Endothelial cell of umbilical vein (primary cell): ENCODE measurements at regions not wholly inside any gene's neighbourhood (a gene's known extent, or its start where the extent isn't known, plus 50 kb on each side); places are given as distances from the start of the nearest gene placed in this dataset.

Source experiments
- BruUV-seq: library from RNA; stranded (reverse); fragments of 400-500 nt; replicated peaks from 2 replicates; lab custom pipeline; 2021; lab: Mats Ljungman, UMichigan
- CTCF ChIA-PET: fragments of 300-600, 350-600 bp; sonication (Branson Sonifier 250); formaldehyde crosslinking; loops from one replicate; lab custom pipeline; 2021; ENCODE audit warnings: antibody characterized with exemption, inconsistent platforms; lab: Charles Lee
- POLR2A ChIA-PET: fragments of 300-600, 350-600 bp; sonication (Branson Sonifier 250); formaldehyde crosslinking; loops from one replicate; lab custom pipeline; 2021; ENCODE audit warnings: antibody characterized with exemption, inconsistent platforms; lab: Charles Lee
- DNase-seq: peaks from one replicate; pipeline ENCODE4 v3.0.0-alpha.2; 2011; ENCODE audit warnings: low read depth, low spot score
- FAIRE-seq: peaks from 2 replicates; lab custom pipeline; 2011; peaks lifted over from hg19 to GRCh38; lab: Jason Lieb, UNC
- H2AFZ ChIP-seq: 2 replicates; pipeline ENCODE4 v1.6.0; 2012; ENCODE audit warnings: low read depth, low read length, control low read depth, inconsistent platforms
- H3K27ac ChIP-seq: 2 replicates; pipeline ENCODE4 v1.5.1; 2011; ENCODE audit warnings: low read depth, mild to moderate bottlenecking, control low read depth, low read length, moderate library complexity; ENCODE audit not compliant: insufficient read depth
- H3K27me3 ChIP-seq, 2 experiments: 2 replicates each; pipeline versions ENCODE4 v1.6.0 to v1.6.1; 2011; ENCODE audit warnings: low read length in 2 of 2, mixed read lengths in 1 of 2; ENCODE audit not compliant: control insufficient read depth in 2 of 2, insufficient read depth in 2 of 2
- H3K36me3 ChIP-seq, 2 experiments: 2 replicates in 1 of 2; 3 replicates in 1 of 2; pipeline ENCODE4 v1.5.1; 2011; ENCODE audit warnings: low read length in 2 of 2, mild to moderate bottlenecking in 1 of 2, moderate library complexity in 1 of 2; ENCODE audit not compliant: control insufficient read depth in 2 of 2, insufficient read depth in 2 of 2; ENCODE audit errors: extremely low read depth in 1 of 2
- H3K4me1 ChIP-seq: 3 replicates; pipeline ENCODE4 v1.5.1; 2011; ENCODE audit warnings: mild to moderate bottlenecking, low read length; ENCODE audit not compliant: control insufficient read depth, insufficient read depth; ENCODE audit errors: extremely low read depth
- H3K4me2 ChIP-seq: 2 replicates; pipeline ENCODE4 v1.6.1; 2011; ENCODE audit warnings: low read length, control low read depth, mixed read lengths; ENCODE audit not compliant: insufficient read depth
- H3K4me3 ChIP-seq, 3 experiments: fragments of 200-600 bp in 1 of 3; sonication (generic), shearing (Covaris generic) in 1 of 3; replicated peaks in 1 of 3; 2 replicates each; pipeline ENCODE4 v1.5.1; 2011 to 2016; ENCODE audit warnings: control low read depth in 3 of 3, low read length in 3 of 3, mild to moderate bottlenecking in 2 of 3, inconsistent platforms in 1 of 3, low read depth in 1 of 3, moderate library complexity in 1 of 3; ENCODE audit not compliant: insufficient read depth in 1 of 3
- H3K79me2 ChIP-seq: 2 replicates; pipeline ENCODE4 v1.6.0; 2012; ENCODE audit warnings: low read length, inconsistent platforms; ENCODE audit not compliant: control insufficient read depth, insufficient read depth
- H3K9ac ChIP-seq: replicated peaks from 2 replicates; pipeline ENCODE3; 2011; ENCODE audit warnings: low read length, control low read depth; ENCODE audit not compliant: insufficient read depth; ENCODE audit errors: extremely low read depth
- H3K9me1 ChIP-seq: replicated peaks from 3 replicates; pipeline ENCODE4 v1.6.0; 2011; ENCODE audit warnings: mild to moderate bottlenecking, low read length; ENCODE audit not compliant: control insufficient read depth, insufficient read depth; ENCODE audit errors: extremely low read depth
- H3K9me3 ChIP-seq: replicated peaks from 2 replicates; pipeline ENCODE4 v1.5.1; 2012; ENCODE audit warnings: low read length, inconsistent platforms; ENCODE audit not compliant: control insufficient read depth, insufficient read depth
- H4K20me1 ChIP-seq: replicated peaks from 2 replicates; pipeline ENCODE3; 2011; ENCODE audit warnings: mild to moderate bottlenecking, low read length; ENCODE audit not compliant: control insufficient read depth, insufficient read depth; ENCODE audit errors: extremely low read depth
- EZH2 ChIP-seq: IDR thresholded peaks from 2 replicates; pipeline ENCODE4 v1.6.1; 2012; ENCODE audit warnings: borderline replicate concordance, low read depth, mild to moderate bottlenecking, moderate library complexity, low read length, inconsistent platforms; ENCODE audit not compliant: severe bottlenecking
- FOS ChIP-seq: IDR thresholded peaks from 2 replicates; pipeline ENCODE4 v1.6.1; 2011; ENCODE audit warnings: mild to moderate bottlenecking, low read length, moderate library complexity, borderline replicate concordance; ENCODE audit not compliant: insufficient read depth
- GATA2 ChIP-seq: IDR thresholded peaks from 2 replicates; pipeline ENCODE4 v1.7.0; 2011; ENCODE audit warnings: low read depth, mild to moderate bottlenecking, moderate library complexity, mixed read lengths, low read length; ENCODE audit not compliant: insufficient read length, insufficient read depth
- JUN ChIP-seq: IDR thresholded peaks from 2 replicates; pipeline ENCODE4 v1.6.1; 2011; ENCODE audit warnings: borderline replicate concordance, low read depth; ENCODE audit not compliant: insufficient read length, insufficient read depth
- MYC ChIP-seq: IDR thresholded peaks from one replicate; pipeline ENCODE4 v1.6.1; 2011; ENCODE audit warnings: mild to moderate bottlenecking, low read depth, low read length
- POLR2A ChIP-seq: IDR thresholded peaks from 2 replicates; pipeline ENCODE4 v1.6.1; 2012; ENCODE audit warnings: low read depth, mild to moderate bottlenecking, control low read depth, low read length
- POLR2AphosphoS5 ChIP-seq: IDR thresholded peaks from 2 replicates; pipeline ENCODE4 v1.6.1; 2012; ENCODE audit warnings: low read depth, mild to moderate bottlenecking, control low read depth, low read length, moderate library complexity; ENCODE audit not compliant: insufficient read depth
- dilution Hi-C: fragments of 300-500 bp; cut with MboI; formaldehyde crosslinking; loops from one replicate; pipeline ENCODE4 v1.15.0; 2019; ENCODE audit warnings: low sequenced_read_pairs; ENCODE audit not compliant: extremely low pct_ligation_motif_present
- intact Hi-C: fragments of 100-400 bp; cut with micrococcal nuclease; formaldehyde crosslinking; loops from one replicate; pipeline ENCODE4 v1.10.0; 2022
- TF ChIP-seq, protein P1 (sequence below), 2 donors: IDR thresholded peaks; 1 replicate in 1 of 2; 2 replicates in 1 of 2; pipeline ENCODE4 v1.5.1; 2011; ENCODE audit warnings: low read length in 2 of 2, mild to moderate bottlenecking in 2 of 2, moderate library complexity in 2 of 2, control low read depth in 1 of 2, inconsistent platforms in 1 of 2, low read depth in 1 of 2; ENCODE audit not compliant: insufficient read depth in 1 of 2; ENCODE audit errors: extremely low read depth in 1 of 2
- TF ChIP-seq, protein P2 (sequence below): IDR thresholded peaks from 2 replicates; pipeline ENCODE4 v1.6.1; 2011; ENCODE audit not compliant: insufficient read depth, insufficient read length

DNA sequence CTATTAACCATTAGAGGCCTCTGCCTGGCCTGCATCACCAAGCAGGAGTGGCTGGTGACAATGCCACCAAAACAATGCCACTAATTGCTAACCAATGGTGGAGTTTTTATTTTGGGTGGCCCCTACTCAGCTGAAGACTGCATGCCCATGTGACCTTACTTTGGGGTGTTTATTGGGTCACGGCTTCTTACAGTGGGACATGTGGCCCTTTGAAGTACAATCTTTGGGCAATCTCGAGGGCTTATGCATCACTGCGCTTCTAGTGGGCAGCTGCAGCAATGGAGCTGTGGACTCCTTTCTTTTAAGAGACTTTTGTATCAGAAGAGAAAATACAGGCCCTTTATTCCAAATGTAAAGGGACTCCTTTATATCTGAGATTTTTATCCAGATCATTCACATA, 85.7 kb downstream of the IGLL5 start:
- CTCF ChIA-PET, result interaction anchor here (1.1 to 1.9 kb wide), 3 partner anchors 14 to 140 kb away, joined by 3 to 6 read pairs (median 3); no protein-coding TSS in a partner anchor
- no peaks in the 10 kb centered on the region for H3K9me3 ChIP-seq
- dilution Hi-C loops, result no loop called here

DNA sequence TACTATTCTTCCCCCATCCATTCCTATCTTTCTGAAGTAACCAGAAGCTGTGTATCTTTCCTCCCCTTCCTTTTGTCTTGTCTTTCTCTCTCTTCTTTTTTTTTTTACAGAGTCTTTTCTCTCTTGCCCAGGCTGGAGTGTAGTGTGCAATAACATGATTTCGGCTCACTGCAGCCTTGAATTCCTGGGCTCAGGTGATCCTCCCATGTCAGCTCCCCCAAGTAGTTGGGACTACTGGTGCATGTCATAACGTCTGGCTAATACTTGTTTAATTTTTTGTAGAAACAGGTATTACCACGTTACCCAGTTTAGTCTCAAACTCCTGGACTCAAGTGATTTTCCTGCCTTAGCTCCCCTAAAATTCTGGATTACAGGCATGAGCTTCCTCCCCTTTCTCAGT, 86.5 kb downstream of the IGLL5 start:
- Histone ChIP-seq H3K9me1 (no peaks in the 10 kb centered on the region), H3K36me3 (no peaks in the 10 kb centered on the region), H4K20me1 (no peaks in the 10 kb centered on the region), H3K27ac (no peak overlapping the region), H3K9ac (no peak overlapping the region), H3K4me2 (no peak overlapping the region), H3K27me3 (peaks cover 3 to 4% of the 10 kb centered on the region in 2 experiments), H3K79me2 (no peaks in the 10 kb centered on the region), H3K4me1 (no peaks in the 10 kb centered on the region), H3K4me3 (no peak overlapping the region), H3K9me3 (no peaks in the 10 kb centered on the region), H2AFZ (no peak overlapping the region)
- FAIRE-seq (no peak), DNase-seq (no peak)
- dilution Hi-C loops (no loop called here), intact Hi-C loops (no loop called here)
- POLR2A ChIA-PET, result no interaction called here
- no peak for TF ChIP-seq GATA2
- TF ChIP-seq JUN, result no peak
- TF ChIP-seq EZH2, result no peak
- no peak for TF ChIP-seq POLR2AphosphoS5
- no peak for TF ChIP-seq FOS
- TF ChIP-seq MYC, result no peak
- TF ChIP-seq, protein P1, sequence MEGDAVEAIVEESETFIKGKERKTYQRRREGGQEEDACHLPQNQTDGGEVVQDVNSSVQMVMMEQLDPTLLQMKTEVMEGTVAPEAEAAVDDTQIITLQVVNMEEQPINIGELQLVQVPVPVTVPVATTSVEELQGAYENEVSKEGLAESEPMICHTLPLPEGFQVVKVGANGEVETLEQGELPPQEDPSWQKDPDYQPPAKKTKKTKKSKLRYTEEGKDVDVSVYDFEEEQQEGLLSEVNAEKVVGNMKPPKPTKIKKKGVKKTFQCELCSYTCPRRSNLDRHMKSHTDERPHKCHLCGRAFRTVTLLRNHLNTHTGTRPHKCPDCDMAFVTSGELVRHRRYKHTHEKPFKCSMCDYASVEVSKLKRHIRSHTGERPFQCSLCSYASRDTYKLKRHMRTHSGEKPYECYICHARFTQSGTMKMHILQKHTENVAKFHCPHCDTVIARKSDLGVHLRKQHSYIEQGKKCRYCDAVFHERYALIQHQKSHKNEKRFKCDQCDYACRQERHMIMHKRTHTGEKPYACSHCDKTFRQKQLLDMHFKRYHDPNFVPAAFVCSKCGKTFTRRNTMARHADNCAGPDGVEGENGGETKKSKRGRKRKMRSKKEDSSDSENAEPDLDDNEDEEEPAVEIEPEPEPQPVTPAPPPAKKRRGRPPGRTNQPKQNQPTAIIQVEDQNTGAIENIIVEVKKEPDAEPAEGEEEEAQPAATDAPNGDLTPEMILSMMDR (IDR thresholded peaks at IDR 0.05; ENCODE audit: extremely low read depth in 1 of 2, insufficient read depth in 1 of 2, low read depth in 1 of 2, low read length in 2 of 2), result no peak
- no peak for TF ChIP-seq POLR2A
- TF ChIP-seq, protein P2, sequence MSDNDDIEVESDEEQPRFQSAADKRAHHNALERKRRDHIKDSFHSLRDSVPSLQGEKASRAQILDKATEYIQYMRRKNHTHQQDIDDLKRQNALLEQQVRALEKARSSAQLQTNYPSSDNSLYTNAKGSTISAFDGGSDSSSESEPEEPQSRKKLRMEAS, result no peak
- CTCF ChIA-PET, result interaction anchor here (0.8 to 2.1 kb wide), 5 partner anchors 8 to 154 kb away, joined by 3 to 11 read pairs (median 5); no protein-coding TSS in a partner anchor
- no TSS peak for BruUV-seq

More for the DNA sequence above, 85.7 kb downstream of the IGLL5 start:
- DNase-seq (no peak), FAIRE-seq (no peak)
- H3K27ac ChIP-seq, result no peak overlapping the region
- no peaks in the 10 kb centered on the region for H3K9me1 ChIP-seq
- H3K4me3 ChIP-seq, result no peak overlapping the region
- intact Hi-C loops, result no loop called here
- no peak overlapping the region for H3K4me2 ChIP-seq
- H3K9ac ChIP-seq, result no peak overlapping the region
- BruUV-seq, result no TSS peak
- H2AFZ ChIP-seq, result no peak overlapping the region
- TF ChIP-seq, protein P2, result no peak
- TF ChIP-seq POLR2AphosphoS5, result no peak
- no peak for TF ChIP-seq MYC
- no peak for TF ChIP-seq GATA2
- TF ChIP-seq, protein P1 (IDR thresholded peaks at IDR 0.05; ENCODE audit: extremely low read depth in 1 of 2, insufficient read depth in 1 of 2, low read depth in 1 of 2, low read length in 2 of 2), result no peak
- H4K20me1 ChIP-seq, result no peaks in the 10 kb centered on the region
- H3K27me3 ChIP-seq, result peaks cover 3 to 4% of the 10 kb centered on the region in 2 experiments
- no peaks in the 10 kb centered on the region for H3K4me1 ChIP-seq
- no peaks in the 10 kb centered on the region for H3K36me3 ChIP-seq
- POLR2A ChIA-PET, result no interaction called here
- H3K79me2 ChIP-seq, result no peaks in the 10 kb centered on the region
